WTC11 (cell line): ENCODE measurements at regions not wholly inside any gene's neighbourhood (a gene's known extent, or its start where the extent isn't known, plus 50 kb on each side); places are given as distances from the start of the nearest gene placed in this dataset.

ENCODE experiments used
- ATAC-seq: fragments of 200-7000 bp; cut with Tn5 transposase; 2 replicates; pipeline ENCODE4 v1.10.0; 2021; ENCODE audit warnings: mild to moderate bottlenecking, moderate library complexity
- CTCF ChIA-PET: fragments of 300-600 bp; sonication (Branson Sonifier 250); formaldehyde crosslinking; loops from one replicate; lab custom pipeline; 2021; ENCODE audit warnings: antibody characterized with exemption; lab: Charles Lee
- POLR2A ChIA-PET: fragments of 350-600 bp; sonication (Branson Sonifier 250); formaldehyde crosslinking; loops from one replicate; lab custom pipeline; 2021; ENCODE audit warnings: antibody characterized with exemption; lab: Charles Lee
- DNase-seq: peaks from one replicate; pipeline ENCODE4 v3.0.0; 2021; ENCODE audit warnings: low spot score
- H3K27ac Mint-ChIP-seq: 2 replicates; pipeline ENCODE4 v1.8.0; 2021; ENCODE audit warnings: mixed read lengths
- H3K27me3 Mint-ChIP-seq: 2 replicates; pipeline ENCODE4 v1.8.0; 2021; ENCODE audit warnings: low read depth, mild to moderate bottlenecking, moderate library complexity, mixed read lengths
- H3K36me3 Mint-ChIP-seq: 2 replicates; pipeline ENCODE4 v1.8.0; 2021; ENCODE audit warnings: mixed read lengths
- H3K4me1 Mint-ChIP-seq: 2 replicates; pipeline ENCODE4 v1.8.0; 2022; ENCODE audit warnings: mixed read lengths
- H3K4me3 Mint-ChIP-seq: 2 replicates; pipeline ENCODE4 v1.8.0; 2021; ENCODE audit warnings: mild to moderate bottlenecking, moderate library complexity, mixed read lengths
- H3K9me3 Mint-ChIP-seq: 2 replicates; pipeline ENCODE4 v1.8.0; 2021; ENCODE audit warnings: mixed read lengths
- ARID4B ChIP-seq: sonication (generic); formaldehyde crosslinking; IDR thresholded peaks from 2 replicates; pipeline ENCODE4 v1.8.0; 2023; ENCODE audit warnings: missing genetic modification reagents, mild to moderate bottlenecking, borderline replicate concordance
- CBFB ChIP-seq: sonication (generic); formaldehyde crosslinking; IDR thresholded peaks from 2 replicates; pipeline ENCODE4 v1.8.1; 2022; ENCODE audit warnings: mild to moderate bottlenecking, low read depth, missing genetic modification reagents
- CREB1 ChIP-seq: sonication (generic); formaldehyde crosslinking; IDR thresholded peaks from 2 replicates; pipeline ENCODE4 v1.8.0; 2023; ENCODE audit warnings: mild to moderate bottlenecking, missing genetic modification reagents
- CTCF ChIP-seq: fragments of 200-600 bp; IDR thresholded peaks from 2 replicates; pipeline ENCODE4 v1.8.0; 2022; ENCODE audit warnings: antibody characterized with exemption
- EMX1 ChIP-seq: fragments of 250-450 bp; sonication (Bioruptor Pico); IDR thresholded peaks from 2 replicates; pipeline ENCODE4 v1.8.0; 2021; ENCODE audit warnings: mild to moderate bottlenecking
- ETV6 ChIP-seq: sonication (generic); formaldehyde crosslinking; IDR thresholded peaks from 2 replicates; pipeline ENCODE4 v1.8.1; 2022; ENCODE audit warnings: mild to moderate bottlenecking, missing genetic modification reagents
- FOXJ3 ChIP-seq: sonication (generic); formaldehyde crosslinking; IDR thresholded peaks from 2 replicates; pipeline ENCODE4 v1.9.0; 2021; ENCODE audit warnings: missing genetic modification reagents, mild to moderate bottlenecking, borderline replicate concordance
- GRHL2 ChIP-seq: fragments of 250-450 bp; sonication (Bioruptor Pico); IDR thresholded peaks from 2 replicates; pipeline ENCODE4 v1.8.0; 2022; ENCODE audit warnings: mild to moderate bottlenecking, moderate library complexity; ENCODE audit not compliant: insufficient replicate concordance, severe bottlenecking
- JAZF1 ChIP-seq: fragments of 250-450 bp; sonication (Bioruptor Pico); IDR thresholded peaks from 2 replicates; pipeline ENCODE4 v1.9.0; 2021; ENCODE audit warnings: moderate library complexity, mild to moderate bottlenecking, inconsistent platforms
- JUN ChIP-seq: sonication (generic); formaldehyde crosslinking; IDR thresholded peaks from 2 replicates; pipeline ENCODE4 v1.8.0; 2023; ENCODE audit warnings: mild to moderate bottlenecking, missing genetic modification reagents
- NR1H2 ChIP-seq: sonication (generic); formaldehyde crosslinking; IDR thresholded peaks from 2 replicates; pipeline ENCODE4 v1.9.0; 2021; ENCODE audit warnings: mild to moderate bottlenecking, moderate library complexity, missing genetic modification reagents
- NR3C1 ChIP-seq: sonication (generic); formaldehyde crosslinking; conservative IDR thresholded peaks from 2 replicates; pipeline ENCODE4 v1.8.1; 2023; ENCODE audit warnings: low read depth, mild to moderate bottlenecking, missing genetic modification reagents
- RORB ChIP-seq: fragments of 250-450 bp; sonication (Bioruptor Pico); IDR thresholded peaks from 2 replicates; pipeline ENCODE4 v1.9.0; 2021; ENCODE audit warnings: mild to moderate bottlenecking
- TEAD1 ChIP-seq: sonication (generic); formaldehyde crosslinking; IDR thresholded peaks from 2 replicates; pipeline ENCODE4 v1.8.0; 2022; ENCODE audit warnings: mild to moderate bottlenecking, missing genetic modification reagents
- TEAD4 ChIP-seq: sonication (generic); formaldehyde crosslinking; IDR thresholded peaks from 2 replicates; pipeline ENCODE4 v1.8.0; 2022; ENCODE audit warnings: mild to moderate bottlenecking, missing genetic modification reagents
- USF1 ChIP-seq: sonication (generic); formaldehyde crosslinking; IDR thresholded peaks from 2 replicates; pipeline ENCODE4 v1.8.0; 2022; ENCODE audit warnings: mild to moderate bottlenecking, missing genetic modification reagents
- ZNF219 ChIP-seq: sonication (generic); formaldehyde crosslinking; IDR thresholded peaks from 2 replicates; pipeline ENCODE4 v1.8.0; 2023; ENCODE audit warnings: missing genetic modification reagents, mild to moderate bottlenecking, borderline replicate concordance
- ZNF232 ChIP-seq: sonication (generic); formaldehyde crosslinking; IDR thresholded peaks from 2 replicates; pipeline ENCODE4 v1.8.0; 2022; ENCODE audit warnings: mild to moderate bottlenecking, missing genetic modification reagents
- TF ChIP-seq, protein P1 (sequence below): fragments of 250-450 bp; sonication (Bioruptor Pico); IDR thresholded peaks from 2 replicates; pipeline ENCODE4 v1.9.0; 2021; ENCODE audit warnings: mild to moderate bottlenecking
- TF ChIP-seq, protein P2 (sequence below): fragments of 250-450 bp; sonication (Bioruptor Pico); IDR thresholded peaks from 2 replicates; pipeline ENCODE4 v1.9.0; 2021; ENCODE audit warnings: moderate library complexity, mild to moderate bottlenecking, inconsistent platforms, borderline replicate concordance

- Mint-ChIP-seq H3K4me3 (no peak overlapping the region), H3K27me3 (peaks cover 3% of the 10 kb centered on the region)
- DNase-seq: no peak
- no peak for TF ChIP-seq GRHL2
- TF ChIP-seq CREB1: no peak
- no peak for TF ChIP-seq NR3C1 (CRISPR knock-in tag)
- TF ChIP-seq, protein P1, sequence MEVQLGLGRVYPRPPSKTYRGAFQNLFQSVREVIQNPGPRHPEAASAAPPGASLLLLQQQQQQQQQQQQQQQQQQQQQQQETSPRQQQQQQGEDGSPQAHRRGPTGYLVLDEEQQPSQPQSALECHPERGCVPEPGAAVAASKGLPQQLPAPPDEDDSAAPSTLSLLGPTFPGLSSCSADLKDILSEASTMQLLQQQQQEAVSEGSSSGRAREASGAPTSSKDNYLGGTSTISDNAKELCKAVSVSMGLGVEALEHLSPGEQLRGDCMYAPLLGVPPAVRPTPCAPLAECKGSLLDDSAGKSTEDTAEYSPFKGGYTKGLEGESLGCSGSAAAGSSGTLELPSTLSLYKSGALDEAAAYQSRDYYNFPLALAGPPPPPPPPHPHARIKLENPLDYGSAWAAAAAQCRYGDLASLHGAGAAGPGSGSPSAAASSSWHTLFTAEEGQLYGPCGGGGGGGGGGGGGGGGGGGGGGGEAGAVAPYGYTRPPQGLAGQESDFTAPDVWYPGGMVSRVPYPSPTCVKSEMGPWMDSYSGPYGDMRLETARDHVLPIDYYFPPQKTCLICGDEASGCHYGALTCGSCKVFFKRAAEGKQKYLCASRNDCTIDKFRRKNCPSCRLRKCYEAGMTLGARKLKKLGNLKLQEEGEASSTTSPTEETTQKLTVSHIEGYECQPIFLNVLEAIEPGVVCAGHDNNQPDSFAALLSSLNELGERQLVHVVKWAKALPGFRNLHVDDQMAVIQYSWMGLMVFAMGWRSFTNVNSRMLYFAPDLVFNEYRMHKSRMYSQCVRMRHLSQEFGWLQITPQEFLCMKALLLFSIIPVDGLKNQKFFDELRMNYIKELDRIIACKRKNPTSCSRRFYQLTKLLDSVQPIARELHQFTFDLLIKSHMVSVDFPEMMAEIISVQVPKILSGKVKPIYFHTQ: no peak
- no peak for TF ChIP-seq USF1 (CRISPR knock-in tag)
- TF ChIP-seq, protein P2, sequence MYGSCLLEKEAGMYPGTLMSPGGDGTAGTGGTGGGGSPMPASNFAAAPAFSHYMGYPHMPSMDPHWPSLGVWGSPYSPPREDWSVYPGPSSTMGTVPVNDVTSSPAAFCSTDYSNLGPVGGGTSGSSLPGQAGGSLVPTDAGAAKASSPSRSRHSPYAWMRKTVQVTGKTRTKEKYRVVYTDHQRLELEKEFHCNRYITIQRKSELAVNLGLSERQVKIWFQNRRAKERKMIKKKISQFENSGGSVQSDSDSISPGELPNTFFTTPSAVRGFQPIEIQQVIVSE: no peak
- no peak for TF ChIP-seq ZNF219 (CRISPR knock-in tag)
- TF ChIP-seq CTCF: no peak
- TF ChIP-seq ARID4B: no peak
- no peak for TF ChIP-seq ZNF232 (CRISPR knock-in tag)
- no peak for TF ChIP-seq RORB (CRISPR knock-in tag)
- no peak for TF ChIP-seq NR1H2 (CRISPR knock-in tag)
- TF ChIP-seq JAZF1: no peak
- no peak for TF ChIP-seq ETV6 (CRISPR knock-in tag)
- TF ChIP-seq TEAD1 (CRISPR knock-in tag): no peak
- TF ChIP-seq, all 79 proteins: peak for 0
- CTCF ChIA-PET: no interaction called here
- POLR2A ChIA-PET: no interaction called here
- peaks cover 19% of the 10 kb centered on the region for H3K4me1 Mint-ChIP-seq
- H3K36me3 Mint-ChIP-seq: peaks cover 33% of the 10 kb centered on the region; the same call in 1 of the 2 replicates
- H3K9me3 Mint-ChIP-seq: peaks cover 81% of the 10 kb centered on the region
- H3K27ac Mint-ChIP-seq: no peak overlapping the region
- ATAC-seq: no peak
These were observed 180.6 kb upstream of the LRRN1 start for GRCh38 chr3:3618623-3619022.

GRCh38 chr3:3615533-3615932, 183.7 kb upstream of the LRRN1 start:
- no peak for ATAC-seq
- peaks cover 33% of the 10 kb centered on the region for H3K36me3 Mint-ChIP-seq
- CTCF ChIA-PET: no interaction called here
- H3K9me3 Mint-ChIP-seq: peaks cover 69% of the 10 kb centered on the region
- POLR2A ChIA-PET: no interaction called here
- no peak overlapping the region for H3K27ac Mint-ChIP-seq
- peaks cover 19% of the 10 kb centered on the region for H3K4me1 Mint-ChIP-seq
- peaks cover 3% of the 10 kb centered on the region for H3K27me3 Mint-ChIP-seq
- DNase-seq: no peak
- no peak overlapping the region for H3K4me3 Mint-ChIP-seq
- TF ChIP-seq CBFB (no peak), JUN (CRISPR knock-in tag) (no peak), ARID4B (no peak), EMX1 (no peak), TEAD4 (CRISPR knock-in tag) (no peak), FOXJ3 (CRISPR knock-in tag) (no peak)
